Right lobe of liver (tissue), 6 donors: ENCODE measurements at regions not wholly inside any gene's neighbourhood (a gene's known extent, or its start where the extent isn't known, plus 50 kb on each side); places are given as distances from the start of the nearest gene placed in this dataset.

Experiments used
- ATAC-seq, 4 donors: fragments of 200-7000 bp; cut with Tn5 transposase; one replicate each; pipeline ENCODE4 v1.9.1; 2020; ENCODE audit warnings: mild to moderate bottlenecking in 4 of 4, moderate library complexity in 4 of 4
- DNase-seq, 3 donors: peaks; one replicate each; pipeline ENCODE4 v3.0.0-alpha.2; 2020
- H3K27ac ChIP-seq, 3 donors: fragments of 200-600 bp; one replicate each; pipeline ENCODE4 v1.8.0; 2022
- H3K27me3 ChIP-seq, 2 donors: fragments of 200-600 bp; one replicate each; pipeline ENCODE4 v1.8.0; 2022
- H3K36me3 ChIP-seq, 4 donors: fragments of 200-600 bp; sonication (generic) in 1 of 4; one replicate each; pipeline versions ENCODE4 v1.5.1 to v1.8.0; 2017 to 2022; ENCODE audit warnings: control low read depth in 1 of 4
- H3K4me1 ChIP-seq, 4 donors: fragments of 200-600 bp; sonication (generic) in 1 of 4; one replicate each; pipeline versions ENCODE4 v1.5.1 to v1.8.0; 2017 to 2022; ENCODE audit warnings: control low read depth in 1 of 4
- H3K4me3 ChIP-seq, 3 donors: fragments of 200-600 bp; one replicate each; pipeline ENCODE4 v1.8.0; 2022
- H3K9me3 ChIP-seq, 4 donors: fragments of 200-600 bp; sonication (generic) in 1 of 4; one replicate each; pipeline versions ENCODE4 v1.5.1 to v1.8.0; 2017 to 2022; ENCODE audit warnings: control low read depth in 1 of 4
- POLR2A ChIP-seq: fragments of 450-650 bp; IDR thresholded peaks from one replicate; pipeline ENCODE4 v1.6.1; 2017; ENCODE audit warnings: antibody characterized with exemption, mild to moderate bottlenecking
- WGBS: methylation state at CpG from one replicate; pipeline ENCODE4 v1.1.6; 2018; ENCODE audit warnings: low coverage, low lambda C conversion rate; ENCODE audit not compliant: insufficient coverage; ENCODE audit errors: missing lambda C conversion rate; 5-methylcytosine and 5-hydroxymethylcytosine counted together
- intact Hi-C, 2 donors: fragments of 100-400 bp; cut with DNase I; formaldehyde crosslinking; loops; one replicate each; pipeline versions ENCODE4 v1.11.2 to v1.14.1; 2022
- TF ChIP-seq, protein P1 (sequence below), 4 donors: fragments of 200-600 bp in 3 of 4; fragments of 450-650 bp in 1 of 4; IDR thresholded peaks; one replicate each; pipeline versions ENCODE4 v1.5.1 to v1.8.0; 2016 to 2022; ENCODE audit warnings: antibody characterized with exemption in 4 of 4, mild to moderate bottlenecking in 2 of 4
- donor health status: DM: no; HTN: yes; CAD: no.
- donor health status: DM: no; HTN: no; CAD: no.
- donor health status: DM: no; HTN: no; CAD: no.
- donor health status: DM: no; HTN: yes; CAD: no.
- donor health status: DM: no; HTN: yes; CAD: no.

GRCh38 chr6:8335381-8335780, 100.0 kb downstream of the SLC35B3 start:
- Histone ChIP-seq H3K9me3 (no peaks in the 10 kb centered on the region), H3K4me1 (no peaks in the 10 kb centered on the region), H3K27me3 (no peaks in the 10 kb centered on the region), H3K27ac (no peak overlapping the region), H3K36me3 (no peaks in the 10 kb centered on the region), H3K4me3 (no peak overlapping the region)
- DNase-seq: no peak
- TF ChIP-seq, protein P1, sequence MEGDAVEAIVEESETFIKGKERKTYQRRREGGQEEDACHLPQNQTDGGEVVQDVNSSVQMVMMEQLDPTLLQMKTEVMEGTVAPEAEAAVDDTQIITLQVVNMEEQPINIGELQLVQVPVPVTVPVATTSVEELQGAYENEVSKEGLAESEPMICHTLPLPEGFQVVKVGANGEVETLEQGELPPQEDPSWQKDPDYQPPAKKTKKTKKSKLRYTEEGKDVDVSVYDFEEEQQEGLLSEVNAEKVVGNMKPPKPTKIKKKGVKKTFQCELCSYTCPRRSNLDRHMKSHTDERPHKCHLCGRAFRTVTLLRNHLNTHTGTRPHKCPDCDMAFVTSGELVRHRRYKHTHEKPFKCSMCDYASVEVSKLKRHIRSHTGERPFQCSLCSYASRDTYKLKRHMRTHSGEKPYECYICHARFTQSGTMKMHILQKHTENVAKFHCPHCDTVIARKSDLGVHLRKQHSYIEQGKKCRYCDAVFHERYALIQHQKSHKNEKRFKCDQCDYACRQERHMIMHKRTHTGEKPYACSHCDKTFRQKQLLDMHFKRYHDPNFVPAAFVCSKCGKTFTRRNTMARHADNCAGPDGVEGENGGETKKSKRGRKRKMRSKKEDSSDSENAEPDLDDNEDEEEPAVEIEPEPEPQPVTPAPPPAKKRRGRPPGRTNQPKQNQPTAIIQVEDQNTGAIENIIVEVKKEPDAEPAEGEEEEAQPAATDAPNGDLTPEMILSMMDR (IDR thresholded peaks at IDR 0.05): no peak
- no peak for TF ChIP-seq POLR2A
- WGBS: 67% methylated on average over 1 of the region's 1 CpG
- ATAC-seq: no peak
- intact Hi-C loops: no loop called here

- Histone ChIP-seq H3K27ac (no peak overlapping the region), H3K36me3 (no peaks in the 10 kb centered on the region), H3K4me1 (no peaks in the 10 kb centered on the region), H3K4me3 (no peak overlapping the region), H3K9me3 (no peaks in the 10 kb centered on the region), H3K27me3 (no peaks in the 10 kb centered on the region)
- intact Hi-C loops: no loop called here
- TF ChIP-seq POLR2A: no peak
- TF ChIP-seq, protein P1 (IDR thresholded peaks at IDR 0.05): no peak
- ATAC-seq (no peak), DNase-seq (no peak)
- WGBS: 21% methylated on average over 5 of the region's 5 CpGs
These were observed 101.2 kb downstream of the SLC35B3 start for GRCh38 chr6:8334113-8334512.

GRCh38 chr6:8329562-8329961, 105.8 kb downstream of the SLC35B3 start:
- WGBS: 42% methylated on average over 8 of the region's 8 CpGs
- Histone ChIP-seq H3K9me3 (no peaks in the 10 kb centered on the region), H3K36me3 (no peaks in the 10 kb centered on the region), H3K27ac (no peak overlapping the region), H3K4me1 (no peaks in the 10 kb centered on the region), H3K27me3 (no peaks in the 10 kb centered on the region), H3K4me3 (no peak overlapping the region)
- DNase-seq (no peak), ATAC-seq (no peak)
- intact Hi-C loops: no loop called here
- TF ChIP-seq, protein P1 (IDR thresholded peaks at IDR 0.05): no peak
- no peak for TF ChIP-seq POLR2A

DNA sequence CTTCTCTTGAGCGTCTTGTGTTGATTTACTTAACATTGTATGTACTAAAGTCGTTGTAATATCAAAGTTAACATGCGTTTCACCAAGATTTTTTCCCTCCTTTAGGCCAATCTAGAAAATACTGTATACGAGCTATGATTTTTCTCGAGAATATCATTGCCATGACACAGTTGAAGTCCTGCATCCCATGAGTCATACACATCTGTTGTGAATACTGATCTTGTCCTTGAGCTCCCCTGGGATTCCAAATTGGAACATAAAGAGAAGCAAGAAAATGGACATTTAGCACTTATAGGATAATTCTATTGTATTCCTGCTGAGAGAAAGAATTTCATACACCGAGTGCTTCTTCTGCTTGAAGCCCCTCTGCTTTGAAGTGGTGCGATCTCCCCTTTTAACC, 109.6 kb downstream of the SLC35B3 start:
- no peak for DNase-seq
- no peak for ATAC-seq
- Histone ChIP-seq H3K4me3 (no peak overlapping the region), H3K36me3 (no peaks in the 10 kb centered on the region), H3K9me3 (no peaks in the 10 kb centered on the region), H3K4me1 (no peaks in the 10 kb centered on the region), H3K27ac (no peak overlapping the region), H3K27me3 (no peaks in the 10 kb centered on the region)
- intact Hi-C loops: no loop called here
- WGBS: 75% methylated on average over 7 of the region's 7 CpGs
- TF ChIP-seq, protein P1 (IDR thresholded peaks at IDR 0.05): no peak
- TF ChIP-seq POLR2A: no peak

- no peak overlapping the region for H3K27ac ChIP-seq
- H3K27me3 ChIP-seq: no peaks in the 10 kb centered on the region
- TF ChIP-seq, protein P1 (IDR thresholded peaks at IDR 0.05): no peak
- TF ChIP-seq POLR2A: no peak
- no peak for ATAC-seq
- WGBS: 80% methylated on average over 6 of the region's 6 CpGs
- H3K36me3 ChIP-seq: no peaks in the 10 kb centered on the region
- no peaks in the 10 kb centered on the region for H3K9me3 ChIP-seq
- no peak overlapping the region for H3K4me3 ChIP-seq
- H3K4me1 ChIP-seq: no peaks in the 10 kb centered on the region
- intact Hi-C loops: no loop called here
- DNase-seq: no peak
These were observed 112.7 kb downstream of the SLC35B3 start for GRCh38 chr6:8322659-8323058.
